Chondrocyte (in vitro differentiated cells): ENCODE measurements at regions not wholly inside any gene's neighbourhood (a gene's known extent, or its start where the extent isn't known, plus 50 kb on each side); places are given as distances from the start of the nearest gene placed in this dataset.
A peak's percentile ranks its signal among the peaks of the same experiment; 100 is the strongest.

Experiments used
- DNase-seq: peaks from one replicate; pipeline ENCODE4 v3.0.0; 2021; ENCODE audit warnings: mixed read lengths, low spot score
- H3K27ac Mint-ChIP-seq: one replicate; pipeline ENCODE4 v1.8.0; 2021; ENCODE audit warnings: mild to moderate bottlenecking, moderate library complexity, mixed read lengths; ENCODE audit not compliant: unreplicated experiment
- H3K27me3 Mint-ChIP-seq: 2 replicates; pipeline ENCODE4 v1.8.0; 2021; ENCODE audit warnings: low read depth, mixed read lengths
- H3K36me3 Mint-ChIP-seq: 2 replicates; pipeline ENCODE4 v1.8.0; 2021; ENCODE audit warnings: low read depth, mixed read lengths
- H3K4me1 Mint-ChIP-seq: 2 replicates; pipeline ENCODE4 v1.8.0; 2021; ENCODE audit warnings: low read depth, mild to moderate bottlenecking, mixed read lengths
- H3K4me3 Mint-ChIP-seq: one replicate; pipeline ENCODE4 v1.8.0; 2021; ENCODE audit warnings: mild to moderate bottlenecking, moderate library complexity, mixed read lengths; ENCODE audit not compliant: unreplicated experiment
- H3K9me3 Mint-ChIP-seq: 2 replicates; pipeline ENCODE4 v1.8.0; 2021; ENCODE audit warnings: low read depth, mixed read lengths
- TF ChIP-seq, protein P1 (sequence below): fragments of 200-600 bp; sonication (generic); IDR thresholded peaks from 2 replicates; pipeline ENCODE4 v1.5.0; 2021; ENCODE audit warnings: antibody characterized with exemption, mild to moderate bottlenecking, moderate library complexity

GRCh38 chr13:90444232-90444631 lies 903.3 kb upstream of the MIR17HG start:
- H3K9me3 Mint-ChIP-seq: peaks cover 10% of the 10 kb centered on the region
- no peak overlapping the region for H3K4me3 Mint-ChIP-seq
- DNase-seq: no peak
- H3K36me3 Mint-ChIP-seq: peaks cover 2% of the 10 kb centered on the region
- H3K27ac Mint-ChIP-seq: peak overlapping the region; percentile 11
- TF ChIP-seq, protein P1, sequence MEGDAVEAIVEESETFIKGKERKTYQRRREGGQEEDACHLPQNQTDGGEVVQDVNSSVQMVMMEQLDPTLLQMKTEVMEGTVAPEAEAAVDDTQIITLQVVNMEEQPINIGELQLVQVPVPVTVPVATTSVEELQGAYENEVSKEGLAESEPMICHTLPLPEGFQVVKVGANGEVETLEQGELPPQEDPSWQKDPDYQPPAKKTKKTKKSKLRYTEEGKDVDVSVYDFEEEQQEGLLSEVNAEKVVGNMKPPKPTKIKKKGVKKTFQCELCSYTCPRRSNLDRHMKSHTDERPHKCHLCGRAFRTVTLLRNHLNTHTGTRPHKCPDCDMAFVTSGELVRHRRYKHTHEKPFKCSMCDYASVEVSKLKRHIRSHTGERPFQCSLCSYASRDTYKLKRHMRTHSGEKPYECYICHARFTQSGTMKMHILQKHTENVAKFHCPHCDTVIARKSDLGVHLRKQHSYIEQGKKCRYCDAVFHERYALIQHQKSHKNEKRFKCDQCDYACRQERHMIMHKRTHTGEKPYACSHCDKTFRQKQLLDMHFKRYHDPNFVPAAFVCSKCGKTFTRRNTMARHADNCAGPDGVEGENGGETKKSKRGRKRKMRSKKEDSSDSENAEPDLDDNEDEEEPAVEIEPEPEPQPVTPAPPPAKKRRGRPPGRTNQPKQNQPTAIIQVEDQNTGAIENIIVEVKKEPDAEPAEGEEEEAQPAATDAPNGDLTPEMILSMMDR: no peak
- H3K4me1 Mint-ChIP-seq: peaks cover 46% of the 10 kb centered on the region
- H3K27me3 Mint-ChIP-seq: no peaks in the 10 kb centered on the region

DNA sequence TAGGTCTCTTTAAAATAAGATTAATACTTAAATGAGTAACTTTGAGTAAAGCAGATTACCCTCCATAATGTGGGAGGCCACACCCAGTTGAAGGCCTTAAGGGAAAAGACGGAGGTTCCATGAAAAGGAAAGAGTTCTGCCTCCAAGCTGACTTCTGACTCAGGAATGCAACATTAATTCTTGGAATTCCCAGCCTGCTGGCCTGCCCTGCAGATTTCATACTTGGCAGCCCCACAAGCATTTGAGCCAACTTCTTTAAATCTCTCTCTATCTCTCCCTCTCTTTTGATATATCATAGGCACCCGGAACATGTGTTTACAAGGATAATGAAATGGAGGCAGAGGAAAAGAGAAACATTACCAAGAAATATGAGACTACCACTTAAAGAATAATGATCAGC lies 902.3 kb upstream of the MIR17HG start:
- H3K27me3 Mint-ChIP-seq: no peaks in the 10 kb centered on the region
- H3K4me1 Mint-ChIP-seq: peaks cover 46% of the 10 kb centered on the region
- peak overlapping the region; percentile 2 for H3K4me3 Mint-ChIP-seq
- H3K27ac Mint-ChIP-seq: peak overlapping the region; percentile 58
- peaks cover 2% of the 10 kb centered on the region for H3K36me3 Mint-ChIP-seq
- TF ChIP-seq, protein P1: no peak
- peaks cover 10% of the 10 kb centered on the region for H3K9me3 Mint-ChIP-seq
- no peak for DNase-seq

- no peaks in the 10 kb centered on the region for H3K27me3 Mint-ChIP-seq
Observed at GRCh38 chr13:90447034-90447733, 900.3 kb upstream of the MIR17HG start.

GRCh38 chr13:90447734-90448101 lies 899.8 kb upstream of the MIR17HG start:
- TF ChIP-seq, protein P1: no peak
- no peaks in the 10 kb centered on the region for H3K27me3 Mint-ChIP-seq
- no peak for DNase-seq
- H3K9me3 Mint-ChIP-seq: peaks cover 6% of the 10 kb centered on the region
- H3K4me3 Mint-ChIP-seq: no peak overlapping the region
- H3K36me3 Mint-ChIP-seq: peaks cover 2% of the 10 kb centered on the region
- H3K4me1 Mint-ChIP-seq: peaks cover 46% of the 10 kb centered on the region
- H3K27ac Mint-ChIP-seq: peak overlapping the region; percentile 24

More at GRCh38 chr13:90447034-90447733, 900.3 kb upstream of the MIR17HG start:
- Mint-ChIP-seq H3K27ac (no peak overlapping the region), H3K36me3 (peaks cover 2% of the 10 kb centered on the region), H3K4me1 (peaks cover 46% of the 10 kb centered on the region), H3K4me3 (no peak overlapping the region), H3K9me3 (peaks cover 6% of the 10 kb centered on the region)
- TF ChIP-seq, protein P1: no peak
- no peak for DNase-seq

GRCh38 chr13:90448466-90449037 lies 898.9 kb upstream of the MIR17HG start:
- TF ChIP-seq, protein P1: no peak
- Mint-ChIP-seq H3K27me3 (no peaks in the 10 kb centered on the region), H3K4me1 (peaks cover 43% of the 10 kb centered on the region), H3K4me3 (no peak overlapping the region), H3K9me3 (peaks cover 6% of the 10 kb centered on the region), H3K27ac (peak overlapping the region; percentile 24), H3K36me3 (peaks cover 2% of the 10 kb centered on the region)
- DNase-seq: no peak
